ENCODE measurements at regions not wholly inside any gene's neighbourhood (a gene's known extent, or its start where the extent isn't known, plus 50 kb on each side); places are given as distances from the start of the nearest gene placed in this dataset.

GRCh38 chr3:110139048-110139447 is 801.7 kb upstream of the DPPA4 start:
- no peak for DNase-seq

- no peak for DNase-seq
Measured at GRCh38 chr3:110139821-110140220, 802.5 kb upstream of the DPPA4 start.

GRCh38 chr3:110149763-110150162 is 812.4 kb upstream of the DPPA4 start:
- no peak for DNase-seq

- no peak for DNase-seq
Measured at GRCh38 chr3:110157221-110157620, 819.9 kb upstream of the DPPA4 start.

- DNase-seq: no peak
Measured at GRCh38 chr3:110164632-110165369, 827.5 kb upstream of the DPPA4 start.

GRCh38 chr3:110165370-110165743 is 828.0 kb upstream of the DPPA4 start:
- no peak for DNase-seq

- DNase-seq: no peak
Measured at GRCh38 chr3:110165753-110166152, 828.4 kb upstream of the DPPA4 start.

- DNase-seq: no peak
Measured at GRCh38 chr3:110166791-110167190, 829.4 kb upstream of the DPPA4 start.

GRCh38 chr3:110174908-110175307 is 837.6 kb upstream of the DPPA4 start:
- no peak for DNase-seq

- no peak for DNase-seq
Measured at GRCh38 chr3:110178965-110179364, 841.6 kb upstream of the DPPA4 start.

- no peak for DNase-seq
Measured at GRCh38 chr3:110180733-110181132, 843.4 kb upstream of the DPPA4 start.

- no peak for DNase-seq
Measured at GRCh38 chr3:110181226-110181625, 843.9 kb upstream of the DPPA4 start.

- no peak for DNase-seq
Measured at GRCh38 chr3:110184536-110184935, 847.2 kb upstream of the DPPA4 start.

GRCh38 chr3:110193074-110193473 is 855.7 kb upstream of the DPPA4 start:
- no peak for DNase-seq

GRCh38 chr3:110198717-110199587 is 861.6 kb upstream of the DPPA4 start:
- DNase-seq: no peak

- DNase-seq: no peak
Measured at GRCh38 chr3:110199588-110199943, 862.2 kb upstream of the DPPA4 start.

GRCh38 chr3:110210086-110210660 is 861.4 kb upstream of the NECTIN3 start:
- DNase-seq: no peak

GRCh38 chr3:110226645-110227044 is 845.0 kb upstream of the NECTIN3 start:
- no peak for DNase-seq

GRCh38 chr3:110227991-110228390 is 843.6 kb upstream of the NECTIN3 start:
- DNase-seq: no peak

- DNase-seq: no peak
Measured at GRCh38 chr3:110234831-110235230, 836.8 kb upstream of the NECTIN3 start.

- DNase-seq: no peak
Measured at GRCh38 chr3:110236976-110237610, 834.5 kb upstream of the NECTIN3 start.

- DNase-seq: no peak
Measured at GRCh38 chr3:110243081-110243480, 828.5 kb upstream of the NECTIN3 start.

- no peak for DNase-seq
Measured at GRCh38 chr3:110246796-110247376, 824.7 kb upstream of the NECTIN3 start.
